Activated effector memory CD4-positive, alpha-beta T cell treated with Interleukin-2 at 50 U/mL for 16 hours (primary cell): ENCODE measurements at regions not wholly inside any gene's neighbourhood (a gene's known extent, or its start where the extent isn't known, plus 50 kb on each side); places are given as distances from the start of the nearest gene placed in this dataset.
A peak's percentile ranks its signal among the peaks of the same experiment; 100 is the strongest.

ENCODE experiments used
- DNase-seq: peaks from one replicate; pipeline ENCODE4 v3.0.0-alpha.2; 2020

DNA sequence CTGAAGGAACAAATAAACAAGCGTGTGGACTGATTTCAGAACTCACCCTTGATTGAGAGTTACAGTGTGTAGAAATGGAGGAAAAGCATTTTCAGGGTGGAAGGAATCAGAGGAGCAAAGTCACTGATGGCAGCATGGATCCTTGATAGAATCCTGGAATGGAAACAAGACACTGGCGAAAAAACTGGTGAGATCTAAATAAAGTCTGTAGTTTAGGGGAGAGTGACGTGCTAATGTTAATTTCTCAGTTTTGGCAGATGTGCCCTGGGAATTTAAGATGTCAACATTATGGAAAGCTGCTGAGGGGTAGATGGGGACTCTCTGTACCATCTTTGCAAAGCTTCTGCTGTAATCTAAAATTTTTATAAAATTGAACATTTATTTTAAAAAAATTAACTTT is 378.0 kb downstream of the UQCRFS1 start:
- DNase-seq: no peak

DNA sequence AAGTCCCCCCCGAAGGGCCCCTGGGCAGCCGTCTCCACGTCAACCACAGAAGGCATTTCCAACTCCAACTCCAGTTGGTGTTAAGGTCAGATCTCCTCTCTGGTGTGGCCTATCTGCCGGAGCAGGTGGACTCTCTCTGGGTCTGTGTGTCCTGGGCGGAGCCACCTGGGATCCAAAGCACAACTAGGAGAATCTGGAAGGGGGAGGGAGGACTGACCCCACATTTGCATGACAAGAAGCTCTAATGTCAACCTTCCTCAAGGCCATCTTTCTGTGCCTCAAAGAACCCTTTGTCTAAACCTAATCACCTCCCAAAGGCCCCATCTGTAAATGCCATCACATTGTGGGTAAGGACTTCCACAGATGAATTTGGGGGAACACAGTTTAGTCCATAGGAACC is 381.5 kb downstream of the UQCRFS1 start:
- no peak for DNase-seq

DNA sequence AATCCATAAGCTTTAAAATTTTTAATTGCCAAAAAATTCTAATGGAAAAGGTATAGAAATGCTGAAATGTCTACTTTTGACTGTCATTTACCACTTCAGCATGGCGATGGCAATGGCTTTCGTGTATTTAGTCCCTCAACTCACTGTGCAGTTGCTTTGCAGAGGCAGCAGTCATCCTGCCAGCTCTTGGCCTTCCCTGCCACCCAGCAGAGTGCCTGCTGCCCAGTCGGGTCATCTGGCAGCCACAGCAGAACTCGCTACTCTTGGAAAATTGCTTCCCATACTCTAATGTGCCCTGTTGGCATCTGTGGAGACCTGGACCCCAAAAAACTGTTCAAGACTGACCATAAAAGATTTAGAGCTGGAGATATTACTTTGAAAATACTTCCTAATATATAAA is 383.2 kb downstream of the UQCRFS1 start:
- no peak for DNase-seq

DNA sequence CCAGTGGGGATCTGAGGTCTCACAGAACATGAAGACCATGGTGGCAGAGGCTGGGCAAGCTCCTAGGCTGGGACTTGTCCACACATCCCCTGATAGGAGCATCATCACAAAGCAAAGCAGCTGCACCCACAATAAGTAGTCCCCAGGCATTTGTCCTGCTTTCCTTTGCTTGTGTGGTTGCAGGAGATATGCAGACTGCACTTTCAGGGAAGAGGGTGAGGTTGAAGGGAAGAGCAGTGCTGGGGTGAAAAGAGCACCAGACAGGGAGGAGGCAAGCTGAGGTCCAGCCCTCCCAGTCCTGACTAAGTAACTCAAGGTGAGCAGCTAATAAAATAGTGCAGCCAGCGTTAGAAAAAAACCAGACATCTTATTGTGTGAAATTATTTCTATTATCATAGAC is 383.6 kb downstream of the UQCRFS1 start:
- DNase-seq: no peak

DNA sequence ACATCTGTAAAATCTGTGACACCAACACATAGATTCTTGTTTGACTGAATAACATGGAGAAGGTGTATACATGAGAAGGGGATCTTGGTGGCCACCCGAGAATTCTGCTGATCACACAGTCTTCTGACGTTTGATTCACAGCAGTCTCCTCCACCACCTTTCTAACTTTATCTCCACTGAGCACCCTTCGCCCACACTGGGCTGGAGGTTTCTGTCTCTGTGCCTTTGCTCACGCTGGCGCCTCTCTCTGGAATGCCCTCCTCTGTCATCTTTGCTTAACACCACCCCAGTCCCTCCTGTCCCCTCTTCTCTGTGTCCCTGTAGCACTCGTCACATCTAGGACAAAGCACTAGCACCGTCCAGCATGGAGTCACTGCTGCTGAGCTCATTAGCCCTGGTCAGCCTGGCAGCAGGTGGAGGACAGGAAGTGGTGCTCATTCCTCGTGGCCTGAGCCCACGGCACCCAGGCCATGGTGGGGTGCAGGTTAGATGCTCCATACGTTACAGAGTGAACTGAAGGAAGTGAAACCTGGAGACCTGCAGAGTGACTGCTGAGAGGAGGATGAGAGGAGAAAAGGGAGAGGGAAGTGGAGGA is 384.6 kb downstream of the UQCRFS1 start:
- no peak for DNase-seq

DNA sequence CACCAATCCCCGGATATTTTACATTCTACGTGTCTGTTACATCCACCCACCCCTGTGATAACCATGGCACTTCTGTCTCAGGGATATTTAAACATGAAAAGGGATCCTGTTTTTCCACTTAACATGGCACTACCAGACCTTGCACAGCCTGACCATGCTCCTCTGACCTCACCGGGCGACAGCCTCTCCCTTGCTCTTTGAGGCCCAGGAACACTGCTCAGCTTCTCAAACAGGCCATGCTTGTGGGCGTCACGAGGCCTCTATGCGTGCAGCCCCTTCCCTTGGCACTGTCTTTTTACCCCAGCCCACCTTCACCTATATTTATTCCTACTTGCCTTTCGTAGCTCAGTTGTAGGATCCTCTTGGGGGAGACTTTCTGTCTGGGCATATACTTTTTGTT is 385.6 kb downstream of the UQCRFS1 start:
- DNase-seq: no peak

DNA sequence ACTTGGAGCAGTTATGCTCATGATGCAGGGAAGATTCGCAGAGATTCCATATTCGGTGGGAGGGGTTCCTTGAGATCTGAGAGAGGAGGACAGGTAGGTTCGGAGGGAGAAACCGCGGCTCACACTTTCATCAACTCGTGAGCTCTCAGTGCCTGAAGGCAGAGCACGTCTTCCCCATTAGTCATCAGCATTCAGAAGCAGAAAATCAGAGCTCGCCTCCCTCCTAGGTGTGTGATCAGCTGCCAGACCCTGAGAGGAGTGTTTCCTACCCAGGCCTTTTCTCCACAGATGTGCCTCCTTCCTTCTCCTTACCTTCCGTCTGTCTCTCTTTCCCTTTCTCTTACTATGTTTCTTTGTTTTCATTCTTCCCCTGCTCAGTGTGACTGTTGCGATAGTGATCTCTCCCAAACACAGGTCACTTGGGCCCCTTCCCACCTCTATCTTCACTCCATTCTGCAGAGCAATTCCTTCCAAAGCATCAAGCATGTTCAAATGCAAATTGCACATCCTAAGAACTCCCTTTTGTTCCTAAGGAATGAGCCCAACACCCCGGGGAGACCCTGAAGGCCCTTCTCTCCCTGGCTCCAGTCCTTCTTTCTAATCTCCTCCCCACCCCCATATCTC is 389.5 kb downstream of the UQCRFS1 start:
- DNase-seq: no peak

DNA sequence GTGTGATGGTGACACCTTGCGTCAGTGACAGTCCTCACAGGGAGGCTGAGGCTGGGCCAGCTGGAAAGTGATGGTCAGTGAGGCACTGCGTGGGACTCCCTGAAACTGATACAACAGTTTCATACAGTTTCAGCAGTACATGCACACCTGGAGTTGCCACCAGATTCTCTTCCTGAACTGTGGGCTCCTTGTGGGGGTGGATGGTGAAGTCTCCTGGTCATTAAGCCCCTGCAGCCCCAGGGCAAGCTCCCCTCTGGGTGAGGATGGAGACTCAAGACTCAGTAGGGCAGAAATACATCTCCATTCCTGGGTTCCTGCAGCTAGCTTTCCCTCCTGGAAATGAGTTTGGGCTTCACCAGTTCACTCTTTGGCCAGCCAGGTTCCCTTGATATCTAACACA is 392.7 kb downstream of the UQCRFS1 start:
- no peak for DNase-seq

DNA sequence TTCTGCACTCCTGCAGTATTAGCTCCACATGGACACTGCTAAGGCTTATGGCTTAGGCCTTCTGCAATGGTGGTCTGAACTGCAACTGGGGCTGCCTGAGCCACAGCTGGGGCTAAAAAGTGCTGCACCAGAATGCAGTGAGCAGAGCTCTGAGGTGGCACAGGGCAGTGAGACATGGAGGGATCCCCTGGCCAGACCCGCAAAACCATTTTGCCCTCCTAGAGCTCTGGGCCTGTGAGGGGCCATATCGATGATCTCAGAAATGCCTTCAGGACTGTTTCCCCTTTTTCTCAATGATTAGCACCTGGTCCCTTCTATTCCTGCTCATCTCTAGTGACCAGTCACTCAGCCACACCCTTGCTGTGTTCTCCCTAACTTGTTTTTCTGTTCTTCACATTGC is 397.7 kb downstream of the UQCRFS1 start:
- no peak for DNase-seq

DNA sequence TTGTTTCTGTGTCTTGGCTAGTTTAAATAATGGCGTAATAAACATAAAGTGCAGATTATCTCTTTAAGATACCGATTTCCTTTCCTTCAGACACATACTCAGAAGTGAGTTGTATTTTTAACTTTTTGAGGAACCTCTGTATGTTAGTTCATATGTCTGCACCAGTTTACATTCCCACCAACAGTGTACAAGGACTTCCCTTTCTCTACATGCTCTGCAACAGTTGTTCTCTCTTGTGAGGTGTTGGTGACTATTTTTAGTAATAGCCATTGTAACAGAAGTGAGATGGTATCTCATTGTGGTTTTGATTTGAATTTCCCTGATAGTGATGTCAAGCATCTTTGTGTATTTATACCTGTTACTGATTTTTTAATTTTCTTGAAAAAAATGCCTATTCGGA is 418.6 kb downstream of the UQCRFS1 start:
- no peak for DNase-seq

DNA sequence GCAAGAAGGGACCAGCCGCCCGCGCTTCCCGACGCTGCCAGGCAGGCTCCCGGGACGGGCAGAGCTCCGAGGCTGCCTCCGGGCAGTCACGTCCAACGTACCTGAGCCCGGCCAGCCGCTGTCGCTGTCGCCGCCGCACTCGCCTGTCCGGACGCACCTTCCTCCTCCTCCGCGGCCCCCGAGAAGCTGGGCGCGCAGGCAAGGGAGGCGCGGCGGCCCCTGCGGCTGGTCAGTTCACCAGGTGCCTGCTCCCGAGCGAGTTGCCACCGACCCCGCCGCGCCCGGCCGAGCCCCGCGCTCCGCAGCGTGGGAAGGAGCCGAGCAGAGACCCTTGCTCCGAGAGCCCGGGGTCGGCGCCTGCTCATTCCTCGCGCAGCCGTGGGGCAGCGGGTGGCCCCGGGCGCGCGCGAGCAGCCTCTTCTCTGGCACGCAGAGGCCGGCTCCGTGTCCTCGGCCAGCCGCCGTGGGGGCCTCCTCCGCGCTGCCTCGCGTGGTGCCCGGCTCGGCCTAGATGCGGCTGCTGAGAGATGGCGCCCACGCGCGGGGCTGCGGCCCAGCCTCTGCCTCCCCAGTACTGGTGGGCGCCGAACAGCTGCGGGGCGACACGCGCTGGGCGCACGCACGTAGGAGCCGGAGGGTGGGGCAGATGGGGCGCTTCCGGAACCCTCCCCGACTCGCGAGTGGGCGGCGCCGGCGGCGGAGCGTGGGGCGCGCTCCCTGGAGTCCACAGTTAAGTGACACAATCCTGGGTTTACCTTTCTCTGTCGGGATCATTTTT is 419.4 kb downstream of the UQCRFS1 start:
- DNase-seq: no peak

DNA sequence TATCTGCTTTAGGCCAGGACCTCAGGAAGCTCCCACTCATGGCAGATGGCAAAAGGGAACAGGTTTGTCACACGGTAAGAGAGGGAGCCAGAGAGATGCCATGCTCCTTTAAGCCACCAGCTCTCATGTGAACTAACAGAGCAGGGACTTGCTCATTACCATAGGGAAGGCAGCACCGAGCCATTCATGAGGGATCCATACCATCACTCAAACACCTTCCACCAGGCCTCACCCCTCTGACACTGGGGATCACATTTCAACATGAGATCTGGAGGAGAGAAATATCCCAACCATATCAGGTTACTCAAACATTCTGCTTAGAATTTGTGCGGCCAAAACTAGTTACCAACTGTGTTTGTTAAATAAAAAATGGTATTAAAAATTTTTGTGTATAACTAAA is 427.0 kb downstream of the UQCRFS1 start:
- DNase-seq: no peak

DNA sequence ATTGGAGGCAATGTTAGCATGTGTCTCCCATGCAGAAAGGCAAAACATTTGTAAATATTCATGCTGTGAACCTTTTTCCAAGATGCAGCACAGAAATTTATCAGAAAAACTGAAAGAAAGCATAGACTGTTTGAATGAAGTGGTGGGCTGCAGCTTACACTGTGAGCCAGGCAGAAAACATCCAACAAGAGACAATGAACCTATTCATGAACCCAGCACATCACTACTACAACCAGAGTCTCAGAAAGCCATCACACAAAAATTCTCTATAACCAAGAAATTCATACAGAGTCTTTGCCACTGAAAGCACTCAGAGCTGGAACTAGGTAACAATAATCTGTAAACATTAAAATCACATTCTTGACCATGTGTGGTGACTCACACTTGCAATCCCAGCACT is 448.9 kb downstream of the UQCRFS1 start:
- DNase-seq: no peak

DNA sequence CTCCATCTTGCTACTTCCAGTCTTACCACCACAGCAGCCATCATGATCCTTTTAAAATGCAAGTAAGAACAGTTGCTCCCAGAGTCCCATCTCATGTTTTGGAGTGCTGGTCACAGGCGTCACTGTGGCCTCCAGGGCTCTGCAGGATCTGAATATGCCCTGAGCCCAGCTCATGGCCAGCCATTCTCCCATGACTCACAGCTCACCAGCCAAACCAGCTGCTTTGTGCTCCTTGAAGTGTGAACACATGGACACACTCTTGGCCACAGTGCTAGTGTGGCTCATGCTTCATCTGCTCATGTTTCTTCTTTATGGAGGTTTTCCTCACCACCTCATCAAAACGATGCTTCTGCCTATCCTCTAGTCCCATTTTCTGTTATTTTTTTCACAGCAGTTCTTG is 466.5 kb downstream of the UQCRFS1 start:
- DNase-seq: no peak

DNA sequence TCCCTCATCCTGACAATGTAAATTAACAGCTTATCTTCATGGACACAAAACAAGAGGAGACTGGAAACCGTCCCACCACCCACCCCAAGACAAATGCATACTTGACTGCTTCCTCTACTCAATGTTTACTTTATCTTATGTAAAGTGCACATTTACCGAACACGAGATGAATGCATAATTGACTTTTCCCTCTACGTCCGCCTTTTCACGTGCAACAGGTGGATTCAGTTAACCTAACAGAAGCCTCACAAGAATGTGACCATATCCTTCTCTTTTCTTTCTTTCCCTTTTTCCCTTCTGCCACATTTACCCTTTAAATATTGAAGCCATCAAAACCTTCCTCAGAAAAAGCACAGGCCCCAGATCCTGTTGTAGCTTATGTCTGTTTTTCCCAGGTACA is 468.0 kb downstream of the UQCRFS1 start:
- no peak for DNase-seq

DNA sequence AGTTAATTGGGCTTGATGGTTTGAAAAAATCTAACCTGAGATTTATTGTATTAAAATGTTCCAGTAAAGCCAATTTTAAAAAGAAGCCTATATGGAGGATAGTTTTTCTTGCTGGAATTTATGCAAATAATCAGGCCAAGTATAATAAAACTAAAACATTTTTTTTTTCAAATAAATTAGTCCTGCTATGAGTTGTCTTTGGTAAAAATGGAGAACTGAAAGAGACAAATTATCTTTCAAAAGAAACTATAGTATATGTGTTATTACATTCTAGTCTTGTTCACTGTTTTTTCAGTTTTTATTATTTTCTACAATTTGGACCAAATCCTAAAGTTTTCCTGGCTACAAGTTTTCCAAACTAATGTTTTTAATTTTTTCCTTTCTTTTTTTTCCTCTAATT is 468.9 kb downstream of the UQCRFS1 start:
- no peak for DNase-seq

DNA sequence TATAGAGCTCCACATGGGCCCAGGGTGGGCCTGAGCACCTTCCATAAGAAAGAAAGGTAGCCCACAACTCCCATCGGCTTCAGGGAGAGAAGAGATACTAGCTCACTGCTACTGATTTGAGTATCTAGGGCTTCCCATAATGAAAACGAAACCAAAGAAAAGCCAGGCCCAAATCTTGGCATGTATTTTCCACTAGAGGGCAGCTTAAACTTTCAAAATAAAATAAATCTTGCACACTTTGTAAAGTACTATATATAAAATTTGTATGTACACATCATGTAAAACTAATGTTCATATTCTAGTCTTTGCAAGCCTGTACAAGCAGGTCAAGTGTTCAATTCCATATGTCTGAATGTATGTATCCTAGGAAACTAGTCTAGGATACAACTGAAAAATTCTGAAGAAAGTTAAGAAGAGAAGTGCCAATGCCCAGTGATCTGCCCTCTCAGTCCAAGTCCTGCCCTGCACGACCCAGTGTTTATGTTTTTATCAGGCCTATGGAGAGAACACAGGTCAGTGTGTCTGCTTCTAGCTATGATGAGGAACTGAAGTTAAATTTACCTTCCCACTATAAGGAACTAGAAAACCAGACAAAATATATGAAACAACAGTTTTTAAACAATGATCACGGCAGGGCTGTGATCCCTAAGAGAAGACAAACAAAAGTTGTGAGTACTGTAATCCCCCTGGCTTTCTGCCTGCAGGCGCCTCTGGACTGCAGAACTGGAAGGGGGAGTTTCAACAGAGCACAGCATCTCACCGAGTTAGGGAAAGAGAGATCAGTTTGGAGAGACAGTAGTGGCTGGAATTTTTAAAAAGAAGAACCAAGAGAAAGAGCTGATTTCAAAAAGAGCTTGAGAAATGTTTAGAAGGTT is 475.7 kb downstream of the UQCRFS1 start:
- DNase-seq: no peak

DNA sequence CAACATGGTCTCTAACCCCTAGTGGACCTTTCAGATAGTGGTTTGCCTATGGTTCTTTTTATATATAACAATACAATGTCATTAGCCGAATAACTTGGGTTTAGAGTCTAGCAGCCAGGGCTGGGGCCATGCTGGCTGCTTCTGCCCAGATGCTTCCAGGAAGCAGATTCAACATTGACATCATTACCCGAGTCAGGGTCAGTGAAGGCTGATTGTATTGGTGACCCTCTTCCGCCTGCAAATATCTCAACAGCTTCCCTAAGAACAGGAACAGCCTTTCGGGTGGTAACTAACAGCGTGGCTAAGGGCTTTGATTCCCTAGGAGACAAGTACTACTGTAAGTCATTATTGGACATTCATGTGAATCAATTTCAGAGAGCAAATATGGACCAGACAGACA is 476.4 kb downstream of the UQCRFS1 start:
- DNase-seq: no peak

DNA sequence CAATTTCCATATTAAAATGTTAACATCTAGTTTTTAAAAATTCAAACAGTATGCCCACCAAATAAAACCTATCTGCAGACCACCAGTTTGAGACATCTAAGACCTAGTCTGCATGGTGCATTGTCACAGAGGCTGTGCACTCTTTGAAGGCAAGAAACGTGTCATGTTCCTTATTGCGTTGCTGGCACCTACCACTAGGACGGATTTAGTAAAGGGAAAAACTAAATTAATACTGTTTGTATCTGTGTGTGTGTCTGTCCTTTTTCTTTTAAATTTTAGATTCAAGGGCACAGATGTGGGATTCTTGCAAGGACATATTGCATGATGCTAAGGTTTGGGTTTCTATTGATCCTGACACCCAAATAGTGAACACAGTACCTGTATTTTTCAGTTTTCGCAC is 481.4 kb downstream of the UQCRFS1 start:
- DNase-seq: no peak

DNA sequence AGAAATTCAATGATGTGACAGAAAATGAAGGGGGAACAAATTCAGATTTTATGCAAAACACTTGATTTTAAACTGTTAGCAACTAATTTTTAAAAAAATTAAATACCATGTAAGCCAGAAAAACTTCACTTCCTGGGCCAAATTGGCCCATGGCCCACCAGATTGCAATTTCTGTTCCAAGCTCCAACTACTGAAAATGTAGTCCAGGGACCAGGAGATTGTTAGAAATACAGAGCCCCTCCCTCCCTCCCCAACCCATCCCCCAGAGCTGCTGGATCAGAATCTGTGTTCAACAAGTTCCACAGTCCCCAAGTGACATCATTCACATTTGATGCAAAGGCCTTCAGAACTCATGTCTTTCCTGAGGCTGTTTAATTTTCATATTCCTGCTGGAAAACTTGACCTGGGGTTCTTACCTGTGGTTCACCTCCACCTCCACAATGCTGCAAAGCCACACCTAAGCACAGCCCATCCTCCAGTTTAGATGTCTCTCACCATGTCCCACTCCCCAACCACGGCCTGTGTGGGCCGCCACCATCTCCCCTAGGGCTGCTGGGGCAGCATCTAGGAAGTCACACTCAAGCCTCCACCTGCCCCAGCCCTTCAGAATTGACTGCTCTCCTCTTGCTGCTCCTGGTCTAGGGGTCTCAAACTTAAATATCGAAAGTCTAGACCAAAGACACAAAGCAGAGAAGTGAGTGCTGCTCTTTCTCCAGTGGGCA is 482.0 kb downstream of the UQCRFS1 start:
- no peak for DNase-seq

DNA sequence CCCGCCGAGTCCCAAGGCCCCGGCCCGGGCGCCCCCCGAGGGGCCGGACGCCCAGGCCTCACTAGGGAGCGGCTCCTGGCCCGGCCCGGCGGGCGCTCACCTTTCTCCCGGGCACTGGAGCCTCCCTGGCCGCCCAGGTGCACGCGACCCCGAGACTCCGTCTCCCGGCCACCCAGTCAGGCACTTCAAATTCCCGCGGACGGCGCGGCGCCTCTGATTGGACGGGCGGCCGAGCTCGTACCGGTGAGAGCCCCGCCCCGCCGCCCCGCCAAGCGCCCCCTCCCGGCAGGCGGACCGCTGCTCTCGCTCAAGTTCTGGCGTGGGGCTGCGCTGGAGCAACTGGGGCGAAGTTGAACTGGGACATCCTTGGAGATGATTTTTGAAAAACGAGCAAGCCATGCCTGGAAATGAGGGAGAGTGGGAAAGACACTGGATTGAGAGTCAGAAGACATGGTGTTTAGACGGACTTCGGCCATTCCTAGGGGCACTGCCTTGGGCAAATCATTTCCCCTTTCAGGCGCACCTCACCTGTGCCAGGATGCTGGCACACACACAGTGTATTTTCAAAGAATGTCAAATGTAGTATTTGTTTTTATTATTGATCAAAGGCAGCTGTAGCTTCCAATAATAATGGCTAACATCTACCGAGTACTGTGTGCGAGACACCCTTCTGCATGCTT is 485.3 kb downstream of the UQCRFS1 start:
- peak; percentile 15 for DNase-seq
